MM.1S (cell line): ENCODE measurements at regions not wholly inside any gene's neighbourhood (a gene's known extent, or its start where the extent isn't known, plus 50 kb on each side); places are given as distances from the start of the nearest gene placed in this dataset.

ENCODE experiments used
- CTCF ChIP-seq: fragments of 300-600 bp; sonication (generic); IDR thresholded peaks from 2 replicates; pipeline ENCODE4 v1.5.1; 2016; ENCODE audit warnings: antibody characterized with exemption, low read length, mixed read lengths
- EZH2phosphoT487 ChIP-seq: fragments of 300-600 bp; sonication (generic); IDR thresholded peaks from 2 replicates; pipeline ENCODE4 v1.6.1; 2018; ENCODE audit warnings: antibody characterized with exemption, low read length

DNA sequence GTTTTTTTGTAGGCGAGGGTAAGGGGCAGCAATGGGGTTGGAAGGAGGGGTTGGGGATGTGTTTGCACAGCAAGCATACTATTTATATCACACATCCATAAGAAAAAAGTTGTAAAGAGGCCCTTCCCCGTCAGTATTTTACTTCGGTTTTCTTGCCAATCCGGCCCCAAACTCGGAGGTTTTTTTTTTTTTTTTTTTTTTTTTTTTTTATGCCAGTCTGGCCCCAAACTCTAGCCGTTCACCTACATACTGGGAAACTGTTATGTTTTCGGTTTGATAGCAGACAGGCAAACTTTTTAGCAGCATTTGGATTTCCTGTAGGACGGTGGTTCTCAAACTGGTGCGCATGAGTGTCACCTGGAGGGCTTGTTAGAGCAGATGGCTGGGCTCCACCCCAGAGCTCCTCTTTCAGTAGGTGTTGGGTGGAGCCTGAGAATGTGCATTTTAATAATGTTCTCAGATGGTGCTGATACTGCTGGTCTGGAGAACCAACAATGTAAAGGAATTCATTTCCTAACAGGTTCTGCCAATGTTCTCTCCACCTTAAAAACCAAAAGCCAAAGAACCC, 76.5 kb upstream of the ZBED5 start:
- TF ChIP-seq CTCF: no peak
- no peak for TF ChIP-seq EZH2phosphoT487
